GF-D8 (cell line): ENCODE measurements at regions not wholly inside any gene's neighbourhood (a gene's known extent, or its start where the extent isn't known, plus 50 kb on each side); places are given as distances from the start of the nearest gene placed in this dataset.
"Not testable (repeated sequence)": the region's sequence is repeated elsewhere in the genome, so short reads cannot be mapped to it uniquely, and the experiment has no call there.

ENCODE experiments used
- DNase-seq: peaks from one replicate; lab custom pipeline; 2025; lab: John Stamatoyannopoulos, UW

- DNase-seq = no peak
Measured at GRCh38 chr6:113047932-113048331, 700.8 kb downstream of the RFPL4B start.

DNA sequence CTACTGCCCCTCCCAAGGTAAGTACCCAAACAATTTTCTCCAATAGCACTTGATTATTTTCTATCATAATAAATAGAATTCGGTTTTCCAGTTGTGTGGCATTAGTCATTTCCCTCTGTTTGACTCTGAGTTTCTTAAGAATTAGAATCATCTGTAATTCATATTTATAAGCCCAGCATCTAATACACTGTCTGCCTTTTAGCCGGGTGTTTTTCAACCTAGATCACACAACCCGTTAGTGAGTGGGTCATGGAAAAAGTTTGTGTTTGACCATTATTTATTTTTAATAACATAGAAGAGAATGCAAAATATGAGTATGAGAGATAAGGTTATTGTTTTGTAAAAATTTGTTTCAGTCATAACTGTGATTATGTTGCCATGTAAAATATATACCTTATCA is 701.6 kb downstream of the RFPL4B start:
- DNase-seq = no peak

DNA sequence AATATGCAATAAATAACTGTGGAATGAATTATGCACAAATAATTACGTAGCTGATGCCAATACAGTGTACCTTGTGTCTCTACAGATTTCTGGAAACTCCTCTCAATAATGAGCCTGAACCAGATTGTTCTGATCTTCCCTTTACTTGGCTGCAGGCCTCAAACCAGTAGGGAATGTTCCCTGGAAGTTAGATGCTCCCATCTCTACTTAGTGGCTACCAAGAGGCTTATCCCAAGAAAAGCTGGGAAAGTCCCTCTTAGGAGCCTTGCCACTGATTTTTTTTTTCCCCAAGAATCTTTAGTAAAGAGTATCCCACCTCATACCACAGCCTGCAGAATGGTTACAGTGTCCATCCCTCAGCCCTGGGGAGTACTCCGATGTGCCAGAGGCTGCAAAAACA is 702.1 kb downstream of the RFPL4B start:
- DNase-seq = no peak

GRCh38 chr6:113050010-113050858 is 703.1 kb downstream of the RFPL4B start:
- no peak for DNase-seq

GRCh38 chr6:113050979-113051378 is 703.8 kb downstream of the RFPL4B start:
- no peak for DNase-seq

- no peak for DNase-seq
Measured at GRCh38 chr6:113052506-113052905, 705.4 kb downstream of the RFPL4B start.

DNA sequence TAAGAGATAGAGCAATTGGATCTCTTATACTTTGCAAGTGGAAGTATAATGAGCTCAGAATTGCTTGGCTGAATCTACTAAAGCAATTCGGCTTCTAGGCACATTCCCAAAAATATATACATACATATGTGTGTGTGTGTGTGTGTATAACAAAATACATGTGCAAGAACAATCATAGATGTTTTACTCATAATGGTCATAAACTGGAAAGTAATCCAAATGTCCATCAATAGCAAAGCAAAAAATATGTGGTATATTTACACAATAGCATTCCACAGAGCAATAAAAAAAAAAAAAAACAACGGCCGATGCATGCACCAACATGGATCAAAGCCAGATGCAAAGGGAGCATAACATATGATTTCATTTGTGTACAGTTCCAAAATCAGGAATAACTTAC is 707.9 kb downstream of the RFPL4B start:
- DNase-seq = no peak

- no peak for DNase-seq
Measured at GRCh38 chr6:113055998-113056397, 708.9 kb downstream of the RFPL4B start.

- DNase-seq = no peak
Measured at GRCh38 chr6:113057567-113058053, 710.5 kb downstream of the RFPL4B start.

- DNase-seq = no peak
Measured at GRCh38 chr6:113060664-113061063, 713.5 kb downstream of the RFPL4B start.

DNA sequence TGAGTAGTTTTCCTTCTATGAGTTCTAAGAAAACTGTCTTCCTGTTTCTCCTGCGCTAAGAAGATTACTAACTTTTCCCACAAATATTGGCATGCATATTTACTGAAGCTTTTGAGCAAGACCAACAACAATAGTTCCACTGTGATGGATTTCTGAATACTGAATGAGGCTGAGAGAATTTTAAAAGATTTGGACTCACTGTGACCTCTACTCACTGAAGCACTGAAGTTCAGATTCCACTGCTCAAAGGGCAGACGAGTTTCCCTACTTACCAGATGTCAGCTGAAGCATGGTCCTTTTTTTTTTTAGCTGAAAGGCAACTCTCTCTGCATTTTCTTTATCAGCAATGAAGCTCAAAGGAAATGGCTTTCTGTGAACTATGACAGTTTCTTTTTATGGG is 718.5 kb downstream of the RFPL4B start:
- DNase-seq = no peak

DNA sequence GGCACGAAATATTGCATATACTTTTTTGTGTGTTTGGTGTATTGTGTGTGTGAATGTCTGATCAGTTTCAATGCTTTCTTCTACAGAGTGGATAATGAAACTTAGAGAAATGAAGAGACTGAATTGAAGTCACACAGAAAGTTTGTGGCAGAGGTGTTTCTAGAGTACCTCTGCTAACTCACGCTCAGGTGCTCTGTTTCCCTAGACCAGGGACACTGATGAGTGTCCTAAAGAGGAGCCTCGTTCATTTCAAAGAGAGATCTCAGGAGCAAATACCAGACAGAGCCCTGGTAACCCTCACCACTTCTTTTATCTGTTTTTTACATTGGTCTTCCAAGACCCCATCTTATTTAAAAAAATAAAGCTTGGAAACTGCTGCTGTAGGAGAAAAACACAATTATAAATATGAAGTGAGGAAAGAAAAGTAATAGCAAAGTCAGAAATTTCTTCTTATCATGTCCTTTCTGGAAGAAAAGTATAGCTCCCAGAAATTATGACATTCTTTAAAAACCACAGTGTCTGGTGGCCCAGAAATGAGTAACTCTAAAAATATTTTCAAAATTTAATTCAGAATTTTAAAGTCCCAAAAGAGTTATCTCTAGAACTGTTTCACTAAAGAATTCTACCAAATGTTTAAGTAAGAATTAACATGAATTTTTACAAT is 720.6 kb downstream of the RFPL4B start:
- DNase-seq = no peak

DNA sequence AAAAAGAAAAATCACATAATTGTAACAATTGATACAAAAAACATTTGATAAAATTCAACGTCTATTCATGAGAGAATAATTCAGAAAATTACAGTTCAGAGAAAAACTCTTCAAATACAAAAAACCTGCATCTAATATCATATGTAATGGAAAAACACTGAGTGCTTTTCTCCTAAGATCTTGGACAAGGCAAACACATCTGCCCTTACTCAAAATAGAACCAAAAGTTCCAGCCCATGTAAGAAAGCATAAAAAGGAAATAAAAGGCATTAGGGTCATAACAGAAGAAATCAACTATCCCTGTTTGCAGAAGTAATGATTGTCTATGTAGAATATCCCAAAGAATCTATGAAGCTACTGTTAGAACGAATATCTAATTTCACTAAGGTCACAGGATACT is 721.4 kb downstream of the RFPL4B start:
- no peak for DNase-seq

DNA sequence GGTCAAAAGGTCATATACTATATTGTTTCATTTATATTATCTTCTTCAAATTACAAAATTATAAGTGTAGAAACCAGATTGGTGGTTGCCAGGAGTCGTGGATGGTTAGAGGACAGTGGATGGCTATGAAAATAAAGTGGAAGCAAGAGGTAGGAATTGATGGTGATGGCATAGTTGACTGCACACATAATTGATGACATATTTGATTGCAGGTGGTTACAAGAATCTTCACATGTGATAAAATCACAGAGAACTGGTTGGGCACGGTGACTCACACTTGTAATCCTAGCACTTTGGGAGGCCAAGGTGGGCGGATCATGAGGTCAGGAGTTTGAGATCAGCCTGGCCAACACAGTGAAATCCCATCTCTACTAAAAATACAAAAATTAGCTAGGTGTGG is 723.6 kb downstream of the RFPL4B start:
- DNase-seq = not testable (repeated sequence)

- DNase-seq = no peak
Measured at GRCh38 chr6:113073611-113074191, 726.6 kb downstream of the RFPL4B start.

DNA sequence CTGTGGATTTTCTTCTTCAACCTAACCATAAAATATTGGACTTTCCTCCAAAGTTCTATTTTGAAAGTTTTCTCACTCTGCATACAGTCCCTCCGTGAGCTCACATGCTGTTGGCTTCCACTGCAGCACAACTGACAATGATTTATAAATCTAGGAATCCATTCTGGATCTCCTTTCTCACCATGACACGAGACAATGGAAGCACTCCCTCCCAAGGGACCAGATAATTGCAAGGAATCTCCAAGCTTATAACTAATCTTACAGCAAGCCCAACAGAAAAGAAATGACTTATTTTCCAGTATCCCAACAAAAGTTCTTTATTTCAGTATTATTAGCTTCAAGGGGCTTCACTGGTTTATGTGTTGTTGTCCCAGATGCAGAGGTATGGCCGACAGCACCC is 729.0 kb downstream of the RFPL4B start:
- DNase-seq = no peak

DNA sequence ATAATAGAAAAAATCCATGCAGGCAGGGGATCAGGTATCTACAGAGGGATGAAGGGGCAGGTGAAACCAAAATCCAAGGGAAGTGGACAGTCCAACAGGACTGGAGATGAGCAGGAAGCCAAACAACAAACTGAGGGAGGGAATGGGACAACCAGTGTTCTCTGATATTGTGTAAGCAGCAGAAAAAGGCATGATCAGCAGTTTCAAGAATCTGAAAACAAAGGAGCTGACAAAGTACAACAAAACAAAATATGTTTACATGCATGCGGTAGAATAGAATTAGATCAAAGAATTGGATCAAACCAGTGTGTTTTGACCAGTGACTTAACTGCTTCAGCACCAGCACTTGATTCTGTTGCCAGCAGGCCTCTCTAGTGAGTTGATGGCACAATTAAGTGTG is 729.7 kb downstream of the RFPL4B start:
- DNase-seq = no peak

GRCh38 chr6:113077794-113078193 is 730.7 kb downstream of the RFPL4B start:
- DNase-seq = no peak

DNA sequence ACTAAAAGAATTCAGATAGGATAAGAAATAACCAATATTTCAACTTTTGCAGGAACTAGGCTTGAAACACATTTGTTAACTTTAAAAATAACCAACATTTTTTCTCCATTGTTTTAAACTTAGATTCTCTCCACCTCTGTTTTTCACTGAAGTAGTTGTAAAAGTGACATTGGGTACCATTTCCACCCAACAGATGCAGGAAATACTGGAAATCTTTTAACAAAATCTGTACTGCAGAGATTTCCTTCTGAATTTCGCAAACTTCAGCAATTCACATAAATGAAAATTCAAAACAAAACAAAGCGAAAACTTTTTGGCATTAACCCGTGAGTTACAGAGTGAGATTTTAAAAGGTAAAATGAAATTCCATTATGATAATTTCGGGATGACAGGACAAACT is 731.7 kb downstream of the RFPL4B start:
- no peak for DNase-seq

- DNase-seq = no peak
Measured at GRCh38 chr6:113082745-113083144, 735.6 kb downstream of the RFPL4B start.

- no peak for DNase-seq
Measured at GRCh38 chr6:113083947-113084346, 736.8 kb downstream of the RFPL4B start.

DNA sequence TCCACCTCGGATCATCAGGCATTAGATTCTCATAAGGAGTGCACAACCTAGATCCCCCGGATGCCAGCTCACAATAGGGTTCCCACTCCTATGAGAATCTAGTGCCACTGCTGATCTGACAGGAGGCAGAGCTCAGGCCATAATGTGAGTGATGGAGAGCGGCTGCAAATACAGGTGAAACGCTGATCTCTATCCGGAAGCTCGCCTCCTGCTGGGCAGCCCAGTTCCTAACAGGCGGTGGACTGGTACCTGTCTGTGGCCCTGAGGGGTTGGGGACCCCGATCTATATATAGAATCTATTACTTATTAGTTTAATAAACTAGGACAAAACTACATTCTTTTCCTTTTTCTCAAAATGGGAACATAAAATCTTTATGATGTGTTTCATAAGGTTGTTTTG is 741.9 kb downstream of the RFPL4B start:
- DNase-seq = no peak

GRCh38 chr6:113092795-113093194 is 745.7 kb downstream of the RFPL4B start:
- DNase-seq = no peak
